GM23248 (cell line): ENCODE measurements at regions not wholly inside any gene's neighbourhood (a gene's known extent, or its start where the extent isn't known, plus 50 kb on each side); places are given as distances from the start of the nearest gene placed in this dataset.

Source experiments
- EZH2 ChIP-seq: fragments of 200-600 bp; sonication (generic); IDR thresholded peaks from 2 replicates; pipeline ENCODE4 v1.6.1; 2018; ENCODE audit warnings: antibody characterized with exemption, mild to moderate bottlenecking; ENCODE audit not compliant: insufficient read depth, poor library complexity, severe bottlenecking
- EZH2phosphoT487 ChIP-seq: fragments of 200-600 bp; sonication (generic); IDR thresholded peaks from 2 replicates; pipeline ENCODE4 v1.6.1; 2018; ENCODE audit warnings: antibody characterized with exemption, moderate library complexity, mild to moderate bottlenecking, low read depth; ENCODE audit not compliant: insufficient read depth

- TF ChIP-seq EZH2: no peak
- no peak for TF ChIP-seq EZH2phosphoT487
These were observed 101.4 kb upstream of the C11orf87 start for GRCh38 chr11:109320595-109320994.
